NCI-H1694 (cell line): ENCODE measurements at regions not wholly inside any gene's neighbourhood (a gene's known extent, or its start where the extent isn't known, plus 50 kb on each side); places are given as distances from the start of the nearest gene placed in this dataset.

Source experiments
- DNase-seq: peaks from one replicate; lab custom pipeline; 2025; lab: John Stamatoyannopoulos, UW

- no peak for DNase-seq
Measured at GRCh38 chr10:4390219-4390618, 435.8 kb upstream of the AKR1E2 start.

DNA sequence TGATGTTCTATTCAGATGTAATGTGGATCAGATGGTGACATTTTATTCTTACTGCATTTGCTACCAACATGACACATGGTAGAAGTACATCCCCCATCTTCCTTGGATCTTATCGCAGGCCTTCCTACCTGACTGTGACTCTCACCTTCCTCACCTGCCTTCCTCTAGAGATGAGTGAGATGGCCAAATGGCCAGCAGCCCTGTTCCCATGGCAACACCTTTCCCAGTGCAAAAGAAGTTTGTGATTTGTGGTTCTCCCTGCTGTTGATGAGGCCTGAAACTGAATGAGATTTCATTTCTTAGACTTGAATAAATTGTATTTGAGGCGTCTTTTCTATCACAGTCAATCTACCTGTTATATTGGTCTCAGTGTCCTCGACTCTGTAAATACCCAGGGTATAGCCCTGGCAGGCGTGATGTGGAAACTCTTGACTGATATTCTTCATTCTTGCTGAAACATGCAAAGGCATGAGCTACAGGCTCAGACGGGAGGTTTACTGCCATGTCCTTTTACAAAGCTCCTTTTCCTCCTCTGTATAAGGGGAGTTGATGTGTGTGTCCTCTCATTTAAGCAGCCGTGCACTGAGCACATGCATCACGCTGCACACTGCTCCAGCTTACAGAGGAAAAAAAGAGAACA, 440.7 kb upstream of the AKR1E2 start:
- DNase-seq, result no peak

DNA sequence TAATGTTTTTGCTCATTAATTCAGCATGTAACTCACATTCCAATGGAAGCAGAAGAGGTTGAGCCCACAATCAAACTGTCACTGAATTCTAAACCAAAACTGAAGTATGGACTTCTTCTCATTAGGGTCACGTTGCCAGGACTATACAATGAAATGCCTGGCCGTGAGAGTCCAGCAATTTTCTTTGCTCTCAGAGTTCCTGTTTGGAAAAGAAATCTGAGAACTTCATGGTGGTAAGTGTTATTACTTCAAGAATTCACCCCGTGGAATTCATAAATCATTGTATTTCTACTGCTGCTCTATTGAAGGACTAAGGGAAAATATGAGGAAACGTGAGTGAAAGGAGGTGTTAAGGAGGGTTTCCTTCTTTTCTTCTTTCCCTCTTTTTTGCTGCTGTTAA, 441.8 kb upstream of the AKR1E2 start:
- no peak for DNase-seq

DNA sequence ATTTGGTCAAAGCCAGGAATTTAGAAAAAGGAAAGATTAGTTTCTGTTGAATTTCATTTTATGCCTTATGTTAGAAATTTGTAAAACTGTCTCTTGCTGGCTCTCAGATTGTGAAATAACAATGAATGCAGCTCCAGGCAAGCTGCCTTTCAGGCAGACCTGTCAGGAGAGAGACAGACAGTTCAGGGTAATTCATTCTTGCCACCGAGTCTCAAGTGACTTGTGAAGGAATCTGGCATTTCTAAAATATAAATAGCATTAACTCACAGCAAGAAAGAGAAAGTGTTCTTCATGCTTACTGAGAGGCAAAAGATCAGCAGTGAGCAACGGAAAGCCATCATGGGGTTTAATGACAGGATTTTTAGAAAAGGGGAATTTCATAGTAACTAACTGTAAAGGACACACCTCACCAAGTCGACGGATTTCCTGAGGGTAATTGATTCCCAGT, 442.3 kb upstream of the AKR1E2 start:
- DNase-seq, result no peak

DNA sequence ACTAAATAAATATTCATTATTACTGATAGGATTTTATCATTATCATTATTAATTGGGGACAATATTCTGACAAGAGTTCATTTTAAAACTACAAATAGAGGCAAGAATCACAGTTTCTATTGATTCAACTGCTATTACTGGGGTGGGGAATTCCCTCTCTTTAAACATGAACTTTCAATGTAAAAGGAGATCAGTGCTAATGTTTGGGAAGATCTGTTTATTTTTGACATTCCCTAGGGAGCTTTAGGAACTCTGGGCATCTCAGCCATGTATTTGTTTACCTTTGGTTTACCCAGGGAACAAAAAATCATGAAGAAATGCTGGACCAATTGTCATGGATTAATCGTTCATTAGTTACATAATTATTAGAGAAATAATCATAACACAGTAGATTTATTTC, 443.2 kb upstream of the AKR1E2 start:
- no peak for DNase-seq

GRCh38 chr10:4373612-4374011, 452.4 kb upstream of the AKR1E2 start:
- DNase-seq, result no peak

GRCh38 chr10:4373098-4373497, 452.9 kb upstream of the AKR1E2 start:
- DNase-seq, result no peak

- DNase-seq, result no peak
Measured at GRCh38 chr10:4372601-4373000, 453.4 kb upstream of the AKR1E2 start.

- no peak for DNase-seq
Measured at GRCh38 chr10:4371691-4372295, 454.2 kb upstream of the AKR1E2 start.

GRCh38 chr10:4370376-4370775, 455.6 kb upstream of the AKR1E2 start:
- no peak for DNase-seq

DNA sequence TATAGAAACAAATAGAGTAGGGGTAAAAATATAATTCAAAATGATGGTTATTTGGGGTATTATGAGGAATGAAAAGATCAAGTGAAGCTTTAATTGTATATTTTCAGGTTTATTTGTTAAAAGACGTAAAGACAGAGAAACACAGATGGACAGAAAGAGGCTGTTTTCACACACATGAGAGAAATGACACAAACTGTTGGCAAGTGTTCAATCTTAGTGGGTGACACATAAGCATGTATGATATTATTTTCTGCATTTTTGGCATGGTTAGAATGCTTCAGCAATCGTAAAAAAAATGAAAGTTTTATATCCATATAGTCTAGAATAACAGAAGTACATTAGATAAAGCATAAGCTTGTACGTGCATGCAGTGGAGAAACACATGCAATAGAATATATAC, 464.4 kb upstream of the AKR1E2 start:
- no peak for DNase-seq

- no peak for DNase-seq
Measured at GRCh38 chr10:4359003-4359402, 467.0 kb upstream of the AKR1E2 start.

- DNase-seq, result no peak
Measured at GRCh38 chr10:4357911-4358310, 468.1 kb upstream of the AKR1E2 start.

DNA sequence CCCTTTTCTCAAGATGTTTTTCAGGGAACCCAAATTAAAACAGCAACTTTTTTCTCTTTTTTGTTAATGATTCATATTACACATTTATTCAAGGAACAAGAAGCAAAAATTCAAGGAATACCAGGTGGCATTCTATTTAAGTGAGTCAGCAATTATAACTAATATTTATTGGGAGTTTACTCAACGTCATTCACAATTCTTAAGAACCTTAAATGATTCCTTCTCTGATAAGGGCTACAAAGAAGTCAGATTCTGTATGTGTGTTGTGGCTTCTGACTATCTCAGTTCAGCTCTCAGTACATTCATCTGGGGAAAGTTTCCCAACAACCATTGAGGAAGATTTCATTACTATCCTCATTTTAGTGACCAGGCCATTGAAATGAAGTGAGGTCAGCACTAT, 470.7 kb upstream of the AKR1E2 start:
- no peak for DNase-seq

GRCh38 chr10:4354382-4354812, 471.6 kb upstream of the AKR1E2 start:
- no peak for DNase-seq

GRCh38 chr10:4353964-4354363, 472.0 kb upstream of the AKR1E2 start:
- no peak for DNase-seq

DNA sequence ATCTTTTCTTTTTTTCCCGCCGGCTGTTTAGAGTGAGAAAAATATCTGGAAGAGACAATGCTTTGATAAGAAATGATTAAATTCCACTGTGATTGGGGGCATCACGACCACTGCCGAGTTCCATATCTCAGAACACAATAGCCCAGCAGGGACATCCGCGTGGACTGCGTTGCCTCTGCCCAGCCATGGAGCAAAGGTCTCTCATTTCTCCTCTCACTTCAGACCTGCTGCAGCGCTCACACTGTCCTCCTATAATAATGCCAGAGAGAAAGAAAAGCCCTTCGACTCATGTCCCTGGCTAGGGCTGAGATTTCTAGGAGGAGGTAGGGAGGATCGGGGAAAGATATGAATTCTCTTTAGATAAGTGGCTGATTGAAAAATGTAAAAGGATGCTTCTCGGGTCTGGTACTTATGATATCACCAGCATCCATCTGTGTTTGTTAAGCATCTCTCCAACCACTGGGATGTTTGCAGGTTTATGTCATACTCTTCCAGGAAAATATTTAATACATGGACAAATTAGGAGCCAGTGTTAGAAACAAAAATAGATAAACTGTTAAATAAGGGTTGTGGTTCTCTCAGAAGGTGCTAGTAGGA, 472.9 kb upstream of the AKR1E2 start:
- DNase-seq, result no peak

GRCh38 chr10:4352414-4352961, 473.5 kb upstream of the AKR1E2 start:
- no peak for DNase-seq

DNA sequence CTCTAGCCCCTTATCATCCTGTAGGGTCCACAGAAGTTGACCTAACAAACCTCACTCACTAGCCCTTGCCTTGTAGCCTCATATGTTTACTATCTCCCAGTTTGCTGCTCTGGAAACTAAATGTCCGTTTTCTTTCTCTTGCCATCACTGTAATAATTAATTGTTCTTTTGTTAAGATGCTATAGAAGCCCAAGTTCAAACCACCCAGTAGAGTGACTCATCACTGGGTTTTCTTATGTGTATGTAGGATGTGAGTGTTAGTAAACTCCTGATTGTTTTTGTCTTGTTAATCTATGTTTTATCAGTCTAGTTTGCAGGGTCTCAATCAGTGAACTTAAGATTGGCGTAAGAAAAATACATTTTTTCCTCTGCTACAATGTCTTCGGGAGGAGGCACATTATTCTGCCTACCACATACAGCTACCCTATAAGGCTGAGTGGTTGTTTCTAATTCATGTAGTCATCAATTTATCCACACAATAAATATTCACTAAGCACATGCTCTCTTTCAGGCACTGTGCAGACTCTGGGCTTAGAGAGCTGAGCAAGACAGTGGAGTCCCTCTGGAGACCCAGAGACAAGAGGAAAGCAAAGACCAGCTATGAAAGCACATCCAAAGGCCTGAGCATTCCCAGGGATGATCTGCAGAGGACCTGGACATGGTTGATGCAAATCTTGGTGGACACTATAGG, 474.1 kb upstream of the AKR1E2 start:
- no peak for DNase-seq

DNA sequence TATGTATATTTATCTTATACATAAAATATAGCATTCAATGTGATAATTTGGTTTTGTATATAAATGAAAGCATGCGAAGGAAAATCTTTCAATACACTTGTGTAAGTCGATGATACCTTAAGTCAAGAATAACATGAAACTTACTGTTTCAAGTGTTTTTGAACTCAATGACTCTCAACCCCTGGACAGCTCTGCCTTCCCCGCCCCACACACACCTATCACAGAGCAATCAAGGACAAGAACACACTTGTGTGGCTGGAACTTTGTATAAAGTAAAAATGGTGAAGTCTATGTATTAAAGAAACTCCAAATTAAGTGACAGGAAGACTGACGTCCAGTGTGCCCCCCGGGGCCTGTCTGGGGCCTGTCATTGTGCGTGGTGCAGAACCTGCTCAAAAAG, 478.6 kb upstream of the AKR1E2 start:
- DNase-seq, result no peak

- no peak for DNase-seq
Measured at GRCh38 chr10:4345877-4346646, 479.9 kb upstream of the AKR1E2 start.

DNA sequence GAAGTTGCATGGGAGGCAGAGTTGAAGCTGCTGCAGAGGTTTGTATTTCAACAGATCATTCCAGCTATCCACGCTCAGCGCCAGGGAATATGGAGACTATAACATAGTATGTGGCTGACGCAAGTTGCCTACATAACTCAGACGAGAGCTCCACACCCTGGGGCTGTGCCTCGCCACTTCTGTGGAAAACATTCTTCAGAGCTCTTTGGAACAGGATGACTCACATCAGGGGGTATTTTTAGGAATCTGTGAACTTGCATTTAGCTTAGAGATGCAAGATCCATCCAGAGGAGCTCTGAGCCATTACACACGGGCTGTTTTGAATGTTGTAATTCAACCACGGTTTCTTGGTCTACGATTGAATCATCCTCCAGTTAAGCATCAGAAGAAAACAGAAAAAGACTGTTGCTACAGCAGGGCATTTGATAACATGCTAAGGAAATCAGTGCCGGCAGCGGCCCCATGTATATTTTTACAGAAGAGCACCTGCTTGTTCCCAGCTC, 481.5 kb upstream of the AKR1E2 start:
- no peak for DNase-seq
